C4-2B (cell line): ENCODE measurements at regions not wholly inside any gene's neighbourhood (a gene's known extent, or its start where the extent isn't known, plus 50 kb on each side); places are given as distances from the start of the nearest gene placed in this dataset.

Experiments used
- ZFX ChIP-seq: fragments of 450-650 bp; IDR thresholded peaks from 2 replicates; pipeline ENCODE4 v1.6.1; 2017
- TF ChIP-seq, protein P1 (sequence below): fragments of 450-650 bp; conservative IDR thresholded peaks from 2 replicates; pipeline ENCODE4 v1.5.1; 2017; ENCODE audit warnings: mild to moderate bottlenecking

DNA sequence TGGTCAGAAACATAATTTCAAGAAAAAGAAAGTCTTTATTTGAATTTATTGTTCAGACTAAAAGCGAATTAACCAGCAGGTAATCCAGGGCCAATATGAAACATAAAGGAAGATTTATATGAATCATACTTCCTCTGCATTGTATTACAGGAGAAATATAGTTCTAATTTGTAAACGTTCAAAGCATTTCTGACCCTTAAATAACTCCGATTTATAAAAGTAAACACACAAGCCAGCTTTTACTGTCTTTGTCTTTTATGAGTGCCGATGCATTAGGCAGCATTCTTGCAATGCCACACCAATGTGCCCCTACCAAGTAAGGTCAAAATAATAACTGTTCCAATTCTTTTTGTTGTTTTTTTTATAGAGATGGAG lies 118.8 kb upstream of the RBBP8 start:
- TF ChIP-seq, protein P1, sequence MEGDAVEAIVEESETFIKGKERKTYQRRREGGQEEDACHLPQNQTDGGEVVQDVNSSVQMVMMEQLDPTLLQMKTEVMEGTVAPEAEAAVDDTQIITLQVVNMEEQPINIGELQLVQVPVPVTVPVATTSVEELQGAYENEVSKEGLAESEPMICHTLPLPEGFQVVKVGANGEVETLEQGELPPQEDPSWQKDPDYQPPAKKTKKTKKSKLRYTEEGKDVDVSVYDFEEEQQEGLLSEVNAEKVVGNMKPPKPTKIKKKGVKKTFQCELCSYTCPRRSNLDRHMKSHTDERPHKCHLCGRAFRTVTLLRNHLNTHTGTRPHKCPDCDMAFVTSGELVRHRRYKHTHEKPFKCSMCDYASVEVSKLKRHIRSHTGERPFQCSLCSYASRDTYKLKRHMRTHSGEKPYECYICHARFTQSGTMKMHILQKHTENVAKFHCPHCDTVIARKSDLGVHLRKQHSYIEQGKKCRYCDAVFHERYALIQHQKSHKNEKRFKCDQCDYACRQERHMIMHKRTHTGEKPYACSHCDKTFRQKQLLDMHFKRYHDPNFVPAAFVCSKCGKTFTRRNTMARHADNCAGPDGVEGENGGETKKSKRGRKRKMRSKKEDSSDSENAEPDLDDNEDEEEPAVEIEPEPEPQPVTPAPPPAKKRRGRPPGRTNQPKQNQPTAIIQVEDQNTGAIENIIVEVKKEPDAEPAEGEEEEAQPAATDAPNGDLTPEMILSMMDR: no peak
- TF ChIP-seq ZFX: no peak
